Esophagus muscularis mucosa (tissue), 4 donors: ENCODE measurements at regions not wholly inside any gene's neighbourhood (a gene's known extent, or its start where the extent isn't known, plus 50 kb on each side); places are given as distances from the start of the nearest gene placed in this dataset.

Experiments used
- CTCF ChIP-seq, 3 experiments: fragments of 200-600 bp in 2 of 3; fragments of 450-650 bp in 1 of 3; sonication (generic) in 2 of 3; IDR thresholded peaks; one replicate each; pipeline ENCODE4 v1.5.1; 2017 to 2019; ENCODE audit warnings: antibody characterized with exemption in 3 of 3, mild to moderate bottlenecking in 2 of 3, moderate library complexity in 1 of 3
- EP300 ChIP-seq: sonication (generic); formaldehyde crosslinking; IDR thresholded peaks from one replicate; pipeline ENCODE4 v1.6.1; 2017; ENCODE audit warnings: antibody characterized with exemption
- POLR2A ChIP-seq: fragments of 450-650 bp; IDR thresholded peaks from one replicate; pipeline ENCODE4 v1.6.1; 2017; ENCODE audit warnings: antibody characterized with exemption, moderate library complexity, mild to moderate bottlenecking, low read depth

- TF ChIP-seq EP300 (no peak), CTCF (IDR thresholded peaks at IDR 0.05) (no peak), POLR2A (no peak)
These were observed 218.8 kb downstream of the DAD1 start for GRCh38 chr14:22370084-22370847.
